Neural cell (in vitro differentiated cells): ENCODE measurements at regions not wholly inside any gene's neighbourhood (a gene's known extent, or its start where the extent isn't known, plus 50 kb on each side); places are given as distances from the start of the nearest gene placed in this dataset.

Source experiments
- H2AFZ ChIP-seq: fragments of 200-600, 300-800 bp; sonication (generic), shearing (Covaris generic); 2 replicates; pipeline ENCODE4 v1.6.0; 2014; ENCODE audit warnings: low read depth, mild to moderate bottlenecking, antibody characterized with exemption, low read length, moderate library complexity
- H3F3A ChIP-seq: fragments of 200-600 bp; shearing (Covaris generic); 2 replicates; pipeline ENCODE4 v1.6.1; 2016; ENCODE audit warnings: mild to moderate bottlenecking, moderate library complexity, mixed read lengths, antibody characterized with exemption, low read length; ENCODE audit not compliant: insufficient read depth, poor library complexity, severe bottlenecking
- H3K27ac ChIP-seq: fragments of 200-600, 300-800 bp; sonication (generic), shearing (Covaris generic); 2 replicates; pipeline ENCODE4 v1.5.1; 2014; ENCODE audit warnings: mild to moderate bottlenecking, low read length, moderate library complexity
- H3K27me3 ChIP-seq: fragments of 300-800, 200-600 bp; sonication (generic), shearing (Covaris generic); 2 replicates; pipeline ENCODE4 v1.6.0; 2014; ENCODE audit warnings: mild to moderate bottlenecking, low read depth, low read length, moderate library complexity; ENCODE audit not compliant: insufficient read depth
- H3K36me3 ChIP-seq: fragments of 300-800, 200-600 bp; sonication (generic), shearing (Covaris generic); 2 replicates; pipeline ENCODE4 v1.5.1; 2014; ENCODE audit warnings: mild to moderate bottlenecking, antibody characterized with exemption, low read length, moderate library complexity; ENCODE audit not compliant: insufficient read depth
- H3K4me2 ChIP-seq: fragments of 300-800, 200-600 bp; sonication (generic), shearing (Covaris generic); 2 replicates; pipeline ENCODE4 v1.6.0; 2014; ENCODE audit warnings: mild to moderate bottlenecking, low read length
- H3K4me3 ChIP-seq: fragments of 300-800, 200-600 bp; sonication (generic), shearing (Covaris generic); 2 replicates; pipeline ENCODE4 v1.5.1; 2014; ENCODE audit warnings: mild to moderate bottlenecking, low read length, moderate library complexity
- H3K79me2 ChIP-seq: fragments of 200-600 bp; shearing (Covaris generic); replicated peaks from 2 replicates; pipeline ENCODE4 v1.6.0; 2014; ENCODE audit warnings: mild to moderate bottlenecking, low read length, moderate library complexity; ENCODE audit not compliant: insufficient read depth
- H3K9ac ChIP-seq: fragments of 300-800, 200-600 bp; sonication (generic), shearing (Covaris generic); 2 replicates; pipeline ENCODE4 v1.6.1; 2016; ENCODE audit warnings: mild to moderate bottlenecking, low read length, mixed read lengths
- H3K9me2 ChIP-seq: fragments of 200-600 bp; shearing (Covaris generic); 2 replicates; pipeline ENCODE4 v1.6.1; 2016; ENCODE audit warnings: mild to moderate bottlenecking, low read length, mixed read lengths; ENCODE audit not compliant: insufficient read depth
- H3K9me3 ChIP-seq: fragments of 200-600, 300-800 bp; sonication (generic), shearing (Covaris generic); 2 replicates; pipeline ENCODE4 v1.6.1; 2016; ENCODE audit warnings: mild to moderate bottlenecking, mixed run types, low read length, moderate library complexity, mixed read lengths
- H4K20me1 ChIP-seq: fragments of 200-600 bp; shearing (Covaris generic); 2 replicates; pipeline ENCODE4 v1.6.1; 2016; ENCODE audit warnings: mild to moderate bottlenecking, mixed run types; ENCODE audit not compliant: insufficient read depth
- EP300 ChIP-seq: fragments of 450-650 bp; conservative IDR thresholded peaks from 2 replicates; pipeline ENCODE4 v1.6.1; 2014; ENCODE audit warnings: antibody characterized with exemption, mild to moderate bottlenecking, moderate library complexity; ENCODE audit not compliant: poor library complexity, severe bottlenecking
- EZH2 ChIP-seq: fragments of 200-600, 300-800 bp; shearing (Covaris generic), sonication (generic); IDR thresholded peaks from 2 replicates; pipeline ENCODE4 v1.6.1; 2014; ENCODE audit warnings: antibody characterized with exemption, low read length, borderline replicate concordance, mild to moderate bottlenecking; ENCODE audit not compliant: insufficient read depth, poor library complexity, severe bottlenecking
- MXI1 ChIP-seq: fragments of 450-650 bp; conservative IDR thresholded peaks from 2 replicates; pipeline ENCODE4 v1.6.1; 2014; ENCODE audit warnings: antibody characterized with exemption, mild to moderate bottlenecking; ENCODE audit not compliant: poor library complexity, severe bottlenecking
- POLR2AphosphoS5 ChIP-seq: IDR thresholded peaks from 2 replicates; pipeline ENCODE4 v1.6.1; 2012
- RAD21 ChIP-seq: fragments of 450-650 bp; conservative IDR thresholded peaks from 2 replicates; pipeline ENCODE4 v1.6.1; 2014; ENCODE audit warnings: antibody characterized with exemption, mild to moderate bottlenecking, moderate library complexity
- REST ChIP-seq: IDR thresholded peaks from 2 replicates; pipeline ENCODE4 v1.6.1; 2012; ENCODE audit warnings: borderline replicate concordance
- SMC3 ChIP-seq: fragments of 450-650 bp; conservative IDR thresholded peaks from 2 replicates; pipeline ENCODE4 v1.6.1; 2014; ENCODE audit warnings: antibody characterized with exemption, mild to moderate bottlenecking, moderate library complexity; ENCODE audit not compliant: poor library complexity
- TAF1 ChIP-seq: IDR thresholded peaks from 2 replicates; pipeline ENCODE4 v1.6.1; 2012; ENCODE audit warnings: low read depth
- TF ChIP-seq, protein P1 (sequence below): fragments of 450-650 bp; IDR thresholded peaks from 2 replicates; pipeline ENCODE4 v1.5.1; 2014; ENCODE audit warnings: antibody characterized with exemption, mild to moderate bottlenecking, moderate library complexity; ENCODE audit not compliant: poor library complexity, severe bottlenecking

DNA sequence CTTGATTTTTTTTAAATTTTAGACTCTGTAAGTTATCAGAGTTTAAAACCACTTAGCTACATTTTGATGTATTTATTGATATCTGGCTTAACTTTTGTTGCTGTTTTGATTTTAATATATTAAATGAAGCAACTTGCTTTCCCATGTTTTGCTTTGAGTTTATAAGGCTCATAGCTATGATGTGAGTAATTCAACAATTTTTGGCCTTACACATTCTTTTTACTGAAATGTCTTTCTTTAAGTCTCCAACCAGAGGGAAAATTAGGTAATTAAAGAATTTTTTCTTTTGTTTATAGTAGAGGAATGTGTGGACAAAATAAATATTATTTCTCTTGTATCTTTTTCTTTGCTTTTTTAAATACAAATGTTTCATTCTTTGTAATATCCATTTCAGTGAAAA is 258.3 kb upstream of the ADAMTS5 start:
- no peaks in the 10 kb centered on the region for H3K9me2 ChIP-seq
- no peaks in the 10 kb centered on the region for H3K36me3 ChIP-seq
- H3K27ac ChIP-seq: no peak overlapping the region
- no peaks in the 10 kb centered on the region for H3K9me3 ChIP-seq
- no peaks in the 10 kb centered on the region for H3F3A ChIP-seq
- H3K4me3 ChIP-seq: no peak overlapping the region
- H3K4me2 ChIP-seq: no peak overlapping the region
- H3K27me3 ChIP-seq: no peaks in the 10 kb centered on the region
- no peak overlapping the region for H3K9ac ChIP-seq
- no peaks in the 10 kb centered on the region for H4K20me1 ChIP-seq
- TF ChIP-seq POLR2AphosphoS5 (no peak), RAD21 (no peak), EZH2 (no peak), SMC3 (no peak), EP300 (no peak), MXI1 (no peak), TAF1 (no peak), REST (no peak)
- TF ChIP-seq, protein P1, sequence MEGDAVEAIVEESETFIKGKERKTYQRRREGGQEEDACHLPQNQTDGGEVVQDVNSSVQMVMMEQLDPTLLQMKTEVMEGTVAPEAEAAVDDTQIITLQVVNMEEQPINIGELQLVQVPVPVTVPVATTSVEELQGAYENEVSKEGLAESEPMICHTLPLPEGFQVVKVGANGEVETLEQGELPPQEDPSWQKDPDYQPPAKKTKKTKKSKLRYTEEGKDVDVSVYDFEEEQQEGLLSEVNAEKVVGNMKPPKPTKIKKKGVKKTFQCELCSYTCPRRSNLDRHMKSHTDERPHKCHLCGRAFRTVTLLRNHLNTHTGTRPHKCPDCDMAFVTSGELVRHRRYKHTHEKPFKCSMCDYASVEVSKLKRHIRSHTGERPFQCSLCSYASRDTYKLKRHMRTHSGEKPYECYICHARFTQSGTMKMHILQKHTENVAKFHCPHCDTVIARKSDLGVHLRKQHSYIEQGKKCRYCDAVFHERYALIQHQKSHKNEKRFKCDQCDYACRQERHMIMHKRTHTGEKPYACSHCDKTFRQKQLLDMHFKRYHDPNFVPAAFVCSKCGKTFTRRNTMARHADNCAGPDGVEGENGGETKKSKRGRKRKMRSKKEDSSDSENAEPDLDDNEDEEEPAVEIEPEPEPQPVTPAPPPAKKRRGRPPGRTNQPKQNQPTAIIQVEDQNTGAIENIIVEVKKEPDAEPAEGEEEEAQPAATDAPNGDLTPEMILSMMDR: no peak
- H3K79me2 ChIP-seq: no peaks in the 10 kb centered on the region
- no peak overlapping the region for H2AFZ ChIP-seq

- H3K4me2 ChIP-seq: no peak overlapping the region
- no peaks in the 10 kb centered on the region for H3K9me2 ChIP-seq
- H3K9ac ChIP-seq: no peak overlapping the region
- H3F3A ChIP-seq: no peaks in the 10 kb centered on the region
- no peaks in the 10 kb centered on the region for H3K79me2 ChIP-seq
- H3K4me3 ChIP-seq: no peak overlapping the region
- no peak for TF ChIP-seq SMC3
- no peak for TF ChIP-seq EP300
- no peak for TF ChIP-seq TAF1
- no peak for TF ChIP-seq REST
- TF ChIP-seq EZH2: no peak
- TF ChIP-seq MXI1: no peak
- TF ChIP-seq, protein P1: no peak
- TF ChIP-seq RAD21: no peak
- no peak for TF ChIP-seq POLR2AphosphoS5
- H3K27ac ChIP-seq: no peak overlapping the region
- H4K20me1 ChIP-seq: no peaks in the 10 kb centered on the region
- no peaks in the 10 kb centered on the region for H3K9me3 ChIP-seq
- no peak overlapping the region for H2AFZ ChIP-seq
- H3K36me3 ChIP-seq: no peaks in the 10 kb centered on the region
- H3K27me3 ChIP-seq: no peaks in the 10 kb centered on the region
Observed at GRCh38 chr21:27224169-27224568, 257.3 kb upstream of the ADAMTS5 start.
